Gastrocnemius medialis (tissue), 4 donors: ENCODE measurements at regions not wholly inside any gene's neighbourhood (a gene's known extent, or its start where the extent isn't known, plus 50 kb on each side); places are given as distances from the start of the nearest gene placed in this dataset.

Experiments
- POLR2A ChIP-seq, 2 donors: fragments of 450-650 bp; IDR thresholded peaks; one replicate each; pipeline ENCODE4 v1.6.1; 2017; ENCODE audit warnings: antibody characterized with exemption in 2 of 2, mild to moderate bottlenecking in 2 of 2, moderate library complexity in 2 of 2
- TF ChIP-seq, protein P1 (sequence below), 5 experiments: fragments of 450-650 bp in 3 of 5; fragments of 200-600 bp in 2 of 5; sonication (generic) in 2 of 5; IDR thresholded peaks in 4 of 5; conservative IDR thresholded peaks in 1 of 5; 1 replicate in 4 of 5; 2 replicates in 1 of 5; pipeline ENCODE4 v1.5.1; 2016 to 2019; ENCODE audit warnings: antibody characterized with exemption in 5 of 5, mild to moderate bottlenecking in 3 of 5, moderate library complexity in 3 of 5

DNA sequence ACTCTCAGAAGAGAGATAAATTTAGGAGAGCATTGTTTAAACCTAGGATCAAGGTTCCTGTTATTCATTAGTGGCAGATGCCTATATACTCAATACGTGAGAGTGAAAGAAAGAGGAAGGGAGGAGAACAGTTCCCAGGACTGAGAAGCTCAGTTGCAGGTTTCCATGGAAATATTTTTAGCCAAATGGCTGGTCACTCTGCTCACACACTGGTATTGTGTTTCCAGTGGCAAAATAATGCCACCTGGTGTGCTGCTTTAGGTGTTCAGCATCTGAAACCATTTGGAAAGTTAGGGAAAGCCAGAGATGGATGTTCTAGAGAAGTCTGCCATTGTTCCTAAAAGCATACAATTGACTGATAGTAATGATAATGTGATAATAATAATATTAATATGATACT lies 827.7 kb downstream of the SORCS3 start:
- TF ChIP-seq POLR2A (IDR thresholded peaks at IDR 0.05), result no peak
- TF ChIP-seq, protein P1, sequence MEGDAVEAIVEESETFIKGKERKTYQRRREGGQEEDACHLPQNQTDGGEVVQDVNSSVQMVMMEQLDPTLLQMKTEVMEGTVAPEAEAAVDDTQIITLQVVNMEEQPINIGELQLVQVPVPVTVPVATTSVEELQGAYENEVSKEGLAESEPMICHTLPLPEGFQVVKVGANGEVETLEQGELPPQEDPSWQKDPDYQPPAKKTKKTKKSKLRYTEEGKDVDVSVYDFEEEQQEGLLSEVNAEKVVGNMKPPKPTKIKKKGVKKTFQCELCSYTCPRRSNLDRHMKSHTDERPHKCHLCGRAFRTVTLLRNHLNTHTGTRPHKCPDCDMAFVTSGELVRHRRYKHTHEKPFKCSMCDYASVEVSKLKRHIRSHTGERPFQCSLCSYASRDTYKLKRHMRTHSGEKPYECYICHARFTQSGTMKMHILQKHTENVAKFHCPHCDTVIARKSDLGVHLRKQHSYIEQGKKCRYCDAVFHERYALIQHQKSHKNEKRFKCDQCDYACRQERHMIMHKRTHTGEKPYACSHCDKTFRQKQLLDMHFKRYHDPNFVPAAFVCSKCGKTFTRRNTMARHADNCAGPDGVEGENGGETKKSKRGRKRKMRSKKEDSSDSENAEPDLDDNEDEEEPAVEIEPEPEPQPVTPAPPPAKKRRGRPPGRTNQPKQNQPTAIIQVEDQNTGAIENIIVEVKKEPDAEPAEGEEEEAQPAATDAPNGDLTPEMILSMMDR (IDR thresholded peaks at IDR 0.05 in 4 of 5, conservative IDR thresholded peaks at IDR 0.05 in 1 of 5), result no peak
